MM.1S (cell line): ENCODE measurements at regions not wholly inside any gene's neighbourhood (a gene's known extent, or its start where the extent isn't known, plus 50 kb on each side); places are given as distances from the start of the nearest gene placed in this dataset.

Source experiments
- EZH2 ChIP-seq: fragments of 300-600 bp; sonication (generic); optimal IDR thresholded peaks from 2 replicates; pipeline ENCODE3; 2017; ENCODE audit warnings: low read depth, mild to moderate bottlenecking, antibody characterized with exemption, low read length, mixed read lengths
- TF ChIP-seq, protein P1 (sequence below): fragments of 300-600 bp; sonication (generic); IDR thresholded peaks from 2 replicates; pipeline ENCODE4 v1.5.1; 2016; ENCODE audit warnings: antibody characterized with exemption, low read length, mixed read lengths

DNA sequence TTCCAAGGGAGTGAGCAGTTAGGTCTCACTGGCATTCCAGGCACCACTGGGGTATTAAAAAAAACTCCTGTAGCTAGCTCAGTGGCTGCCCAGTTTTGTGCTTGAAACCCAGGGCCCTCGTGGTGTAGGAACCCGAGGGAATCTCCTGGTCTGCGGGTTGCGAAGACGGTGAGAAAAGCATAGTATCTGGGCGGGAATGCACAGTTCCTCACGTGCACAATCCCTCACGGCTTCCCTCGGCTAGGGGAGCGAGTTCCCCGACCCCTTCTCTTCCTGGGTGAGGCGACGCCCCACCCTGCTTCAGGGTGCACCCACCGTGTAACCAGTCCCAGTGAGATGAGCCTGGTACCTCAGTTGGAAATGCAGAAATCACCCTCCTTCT is 50.5 kb upstream of the PGBD5 start:
- TF ChIP-seq, protein P1, sequence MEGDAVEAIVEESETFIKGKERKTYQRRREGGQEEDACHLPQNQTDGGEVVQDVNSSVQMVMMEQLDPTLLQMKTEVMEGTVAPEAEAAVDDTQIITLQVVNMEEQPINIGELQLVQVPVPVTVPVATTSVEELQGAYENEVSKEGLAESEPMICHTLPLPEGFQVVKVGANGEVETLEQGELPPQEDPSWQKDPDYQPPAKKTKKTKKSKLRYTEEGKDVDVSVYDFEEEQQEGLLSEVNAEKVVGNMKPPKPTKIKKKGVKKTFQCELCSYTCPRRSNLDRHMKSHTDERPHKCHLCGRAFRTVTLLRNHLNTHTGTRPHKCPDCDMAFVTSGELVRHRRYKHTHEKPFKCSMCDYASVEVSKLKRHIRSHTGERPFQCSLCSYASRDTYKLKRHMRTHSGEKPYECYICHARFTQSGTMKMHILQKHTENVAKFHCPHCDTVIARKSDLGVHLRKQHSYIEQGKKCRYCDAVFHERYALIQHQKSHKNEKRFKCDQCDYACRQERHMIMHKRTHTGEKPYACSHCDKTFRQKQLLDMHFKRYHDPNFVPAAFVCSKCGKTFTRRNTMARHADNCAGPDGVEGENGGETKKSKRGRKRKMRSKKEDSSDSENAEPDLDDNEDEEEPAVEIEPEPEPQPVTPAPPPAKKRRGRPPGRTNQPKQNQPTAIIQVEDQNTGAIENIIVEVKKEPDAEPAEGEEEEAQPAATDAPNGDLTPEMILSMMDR = no peak
- TF ChIP-seq EZH2 = no peak
